NCI-H2107 (cell line): ENCODE measurements at regions not wholly inside any gene's neighbourhood (a gene's known extent, or its start where the extent isn't known, plus 50 kb on each side); places are given as distances from the start of the nearest gene placed in this dataset.
"Not testable (repeated sequence)": the region's sequence is repeated elsewhere in the genome, so short reads cannot be mapped to it uniquely, and the experiment has no call there.

Experiments used
- DNase-seq: peaks from one replicate; lab custom pipeline; 2025; lab: John Stamatoyannopoulos, UW

DNA sequence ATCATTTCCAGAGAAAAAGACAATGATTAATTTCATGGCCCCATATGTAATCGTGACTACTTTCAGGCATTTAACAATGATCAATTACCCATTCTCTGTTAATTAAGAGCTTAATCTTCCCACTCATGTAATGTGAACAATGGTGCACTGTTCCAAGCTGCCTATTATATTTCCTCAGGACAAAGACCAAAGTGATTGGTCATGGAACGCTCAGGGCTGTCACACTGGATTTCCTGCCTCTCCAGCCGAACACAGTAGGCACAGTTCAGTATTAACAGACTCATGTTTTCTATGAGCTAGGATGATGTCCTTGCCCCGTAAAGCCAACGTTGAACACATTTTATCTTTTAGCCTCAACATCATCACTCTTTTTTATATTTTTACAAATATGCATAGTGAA lies 142.7 kb upstream of the FZD8 start:
- no peak for DNase-seq

DNA sequence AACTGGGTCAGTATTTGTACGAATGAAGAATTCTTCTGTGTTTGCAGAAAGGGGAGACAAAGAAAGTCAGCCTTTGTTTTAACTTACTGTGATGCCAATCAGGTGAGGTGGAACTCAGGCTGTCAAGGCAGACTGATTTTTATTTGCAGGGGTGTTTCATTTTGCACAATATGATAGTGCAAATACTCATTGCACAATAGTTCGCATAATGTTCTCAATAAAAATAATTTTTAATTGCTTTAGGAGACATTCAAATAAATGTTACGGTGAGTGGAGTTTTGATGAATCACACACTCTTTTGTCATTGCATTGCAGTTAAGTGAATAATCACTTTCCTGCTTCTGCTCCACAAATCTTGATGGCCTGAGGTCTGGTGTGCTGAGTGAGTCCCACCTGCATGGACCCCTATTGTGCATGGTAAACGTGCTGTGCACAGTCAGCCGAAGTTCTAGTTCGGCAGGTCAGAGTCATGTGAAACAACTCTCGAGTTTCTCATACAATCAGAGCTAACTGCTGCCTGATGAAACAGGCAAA lies 141.3 kb upstream of the FZD8 start:
- no peak for DNase-seq

DNA sequence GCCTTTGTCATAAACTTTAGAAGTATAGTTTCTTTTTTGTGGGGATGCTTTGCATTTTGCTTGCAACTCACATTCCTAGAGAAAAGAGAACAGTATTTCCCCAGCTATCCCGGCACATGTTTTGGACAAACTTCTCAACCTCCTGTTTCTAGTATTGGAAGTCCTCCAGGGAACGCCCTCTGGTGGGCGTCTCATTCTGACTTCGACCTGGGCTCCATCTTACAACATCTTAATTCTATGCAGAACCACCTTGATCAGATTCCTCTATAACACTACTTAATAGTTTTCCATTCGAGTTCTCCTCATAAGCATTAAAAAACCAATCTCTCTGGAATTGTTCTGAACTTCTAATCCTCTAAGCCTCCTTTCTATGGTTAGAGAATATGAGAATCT lies 139.5 kb upstream of the FZD8 start:
- DNase-seq, result no peak

- no peak for DNase-seq
Observed at GRCh38 chr10:35780970-35781642, 139.0 kb upstream of the FZD8 start.

GRCh38 chr10:35778306-35778705 lies 136.2 kb upstream of the FZD8 start:
- no peak for DNase-seq

DNA sequence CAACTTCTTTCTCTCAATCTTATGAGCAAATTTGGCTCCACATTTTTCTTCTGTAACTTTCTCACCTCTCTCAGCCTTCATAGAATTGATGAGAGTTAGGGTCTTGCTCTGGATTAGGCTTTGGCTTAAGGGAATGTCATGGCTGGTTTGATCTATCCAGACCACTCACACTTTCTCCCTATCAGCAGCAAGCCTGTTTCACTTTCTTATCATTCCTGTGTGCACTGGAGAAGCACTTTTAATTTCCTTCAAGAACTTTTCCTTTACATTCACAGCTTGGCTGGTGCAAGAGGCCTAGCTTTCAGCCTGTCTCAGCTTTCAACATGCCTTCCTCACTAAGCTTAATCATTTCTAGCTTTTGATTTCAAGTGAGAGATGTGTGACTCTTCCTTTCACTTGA lies 134.5 kb upstream of the FZD8 start:
- DNase-seq, result not testable (repeated sequence)

DNA sequence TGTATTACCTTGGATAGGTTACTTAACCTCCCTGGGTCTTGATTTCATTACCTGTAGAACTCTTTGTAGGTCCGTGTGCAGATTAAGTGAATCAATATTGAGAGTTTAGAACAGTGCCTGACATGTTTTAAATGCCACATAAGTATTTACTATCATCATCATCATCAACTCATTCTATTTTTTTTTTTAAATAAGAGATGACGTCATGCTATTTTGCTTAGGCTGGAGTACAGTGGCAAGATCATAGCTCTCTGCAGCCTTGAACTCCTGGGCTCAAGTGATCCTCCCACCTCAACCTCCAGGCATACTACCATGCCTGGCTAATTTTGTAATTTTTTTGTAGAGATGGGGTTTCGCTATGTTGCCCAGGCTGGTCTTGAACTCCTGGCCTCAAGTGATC lies 132.0 kb upstream of the FZD8 start:
- no peak for DNase-seq

GRCh38 chr10:35770817-35771355 lies 128.8 kb upstream of the FZD8 start:
- no peak for DNase-seq

DNA sequence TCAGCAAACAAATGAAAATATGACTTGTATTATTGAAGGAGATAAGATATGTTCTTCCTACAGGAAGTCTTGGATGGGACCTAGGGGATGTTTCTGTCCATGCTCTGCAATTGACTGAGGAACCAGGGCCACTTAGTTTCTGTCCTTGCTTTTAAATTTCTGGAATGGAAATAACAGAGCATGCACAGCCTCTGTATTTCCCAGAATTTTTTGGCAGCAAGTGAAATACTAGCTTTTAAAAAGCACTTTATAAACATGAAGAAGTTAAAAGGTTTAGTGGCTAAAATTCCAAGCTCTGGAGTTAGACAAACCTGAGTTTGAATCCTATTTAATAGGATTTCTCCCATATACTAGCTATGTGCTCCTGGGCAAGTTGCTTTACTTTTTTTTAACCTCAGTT lies 127.7 kb upstream of the FZD8 start:
- DNase-seq, result no peak

- DNase-seq, result no peak
Observed at GRCh38 chr10:35768731-35769130, 126.6 kb upstream of the FZD8 start.

- DNase-seq, result no peak
Observed at GRCh38 chr10:35768011-35768410, 125.9 kb upstream of the FZD8 start.

DNA sequence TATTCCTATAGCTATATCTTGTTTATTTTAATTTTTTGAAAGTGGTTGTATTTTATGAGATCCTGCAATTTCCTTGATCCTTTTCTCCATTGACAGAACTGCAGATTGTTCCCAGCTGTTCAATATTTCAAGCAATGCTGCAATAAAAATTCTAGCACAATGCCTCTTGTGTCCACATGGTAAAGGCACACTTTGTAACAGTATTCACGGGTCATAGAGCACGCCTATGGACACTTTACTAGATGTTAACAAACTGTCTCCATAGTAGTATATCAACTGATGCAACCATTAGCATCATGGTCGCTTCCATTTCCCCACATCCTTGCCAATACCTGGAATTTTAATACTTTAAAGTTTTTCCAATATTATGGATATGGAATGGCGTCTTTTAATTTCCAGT lies 123.9 kb upstream of the FZD8 start:
- DNase-seq, result no peak

DNA sequence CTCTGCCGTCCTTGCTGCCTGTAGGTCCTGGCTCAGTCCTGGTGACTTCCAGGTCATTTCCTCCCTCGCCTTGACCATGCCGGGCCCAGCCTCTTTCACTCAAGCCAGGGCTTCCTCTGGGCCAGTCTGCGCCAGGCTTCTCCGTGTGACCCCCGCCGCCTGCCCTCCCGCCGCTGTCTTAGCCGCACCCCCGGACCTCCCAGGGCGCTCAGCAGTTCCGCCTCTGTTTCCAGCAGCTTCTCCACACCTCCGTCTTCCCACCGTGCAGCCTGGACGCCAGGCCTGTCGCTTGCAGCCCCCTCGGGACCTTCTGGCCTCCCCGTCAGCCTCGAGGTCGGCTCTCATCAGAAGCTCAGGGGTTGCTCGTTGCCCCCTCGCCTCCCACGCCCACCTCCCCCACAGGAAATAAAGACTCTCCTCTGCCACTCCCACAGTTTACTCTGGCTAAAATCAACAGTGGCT lies 123.0 kb upstream of the FZD8 start:
- DNase-seq, result no peak

DNA sequence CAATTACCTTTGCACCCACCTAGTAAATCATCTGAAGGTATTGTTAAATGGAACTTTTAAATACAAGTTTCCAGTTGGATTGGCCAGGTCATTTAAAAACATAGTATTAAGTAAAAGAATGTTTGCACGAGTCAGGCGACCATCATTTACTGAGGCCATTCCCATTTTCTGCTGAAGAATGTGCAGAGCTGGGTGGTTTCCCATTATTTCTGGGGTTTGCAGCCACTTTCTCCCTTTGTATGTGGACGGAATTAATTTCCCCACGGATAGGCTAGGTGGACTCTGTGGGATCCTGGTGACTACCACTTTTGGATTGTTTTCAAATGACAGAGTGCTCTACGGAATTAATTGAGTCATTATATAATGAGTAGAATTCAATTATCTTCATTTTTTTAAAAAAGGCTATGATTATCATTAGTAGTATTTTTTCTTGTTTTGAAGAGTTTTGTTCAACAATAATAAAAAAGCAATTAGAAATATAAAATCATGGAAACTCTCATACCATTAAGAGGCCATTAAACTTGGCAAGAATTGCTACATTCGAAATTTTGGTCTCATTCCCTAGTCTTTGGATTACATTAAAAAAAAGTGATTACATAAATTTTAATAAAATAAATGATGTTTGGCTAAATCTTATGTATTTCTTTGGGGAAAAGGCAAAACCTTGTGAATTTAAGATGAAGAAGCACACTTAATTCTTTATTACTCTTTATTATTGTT lies 120.4 kb upstream of the FZD8 start:
- DNase-seq, result no peak

GRCh38 chr10:35758076-35758475 lies 116.0 kb upstream of the FZD8 start:
- DNase-seq, result no peak

GRCh38 chr10:35754519-35754918 lies 112.4 kb upstream of the FZD8 start:
- no peak for DNase-seq

DNA sequence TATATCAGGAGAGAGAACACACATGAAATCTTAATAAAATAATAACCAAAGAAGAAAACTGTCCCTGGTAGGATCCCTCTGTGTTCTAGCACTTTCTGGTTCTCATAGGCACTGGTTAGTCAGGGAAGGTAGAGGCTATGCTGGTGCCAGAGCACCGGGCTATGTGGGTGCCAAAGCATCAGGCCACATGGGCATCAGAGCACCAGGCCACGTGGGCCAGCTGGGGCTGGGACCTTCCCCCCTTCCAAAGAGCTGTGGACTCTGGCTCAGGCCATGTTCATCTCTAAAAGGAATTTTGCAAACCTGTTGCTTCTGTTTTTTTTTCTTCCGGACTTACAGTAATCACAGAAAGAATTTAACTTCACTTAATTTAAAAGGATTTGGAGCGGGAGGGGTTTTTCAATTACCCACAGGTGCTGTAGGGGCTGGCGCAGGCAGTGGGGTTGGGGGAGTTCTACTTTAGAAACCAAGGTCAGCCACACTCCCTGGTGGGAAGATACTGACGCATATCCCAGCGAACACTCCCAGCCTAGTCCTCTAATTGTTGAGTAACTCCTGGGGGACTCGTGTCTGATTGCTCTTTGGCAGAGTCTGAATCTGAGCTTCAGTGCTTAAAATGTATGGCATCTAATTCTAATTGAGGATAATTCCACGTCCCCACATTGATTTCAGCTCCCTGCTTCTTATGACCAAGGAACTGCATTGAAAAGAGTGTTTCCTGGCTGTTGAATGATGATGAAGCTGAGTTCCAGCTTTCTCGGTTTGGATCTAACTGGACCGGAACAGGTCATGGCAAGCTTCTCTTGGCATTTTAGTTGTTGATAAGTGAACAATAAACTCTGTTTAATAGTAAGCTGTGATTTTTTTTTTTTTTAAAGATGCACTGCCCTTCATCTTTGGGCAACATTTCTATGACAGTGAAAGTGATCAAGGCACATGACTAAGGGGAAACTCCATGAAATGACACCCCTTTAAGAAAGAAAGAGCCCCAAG lies 110.7 kb upstream of the FZD8 start:
- no peak for DNase-seq

- no peak for DNase-seq
Observed at GRCh38 chr10:35751347-35751746, 109.3 kb upstream of the FZD8 start.

- DNase-seq, result no peak
Observed at GRCh38 chr10:35749230-35749629, 107.1 kb upstream of the FZD8 start.

- no peak for DNase-seq
Observed at GRCh38 chr10:35745617-35746403, 103.7 kb upstream of the FZD8 start.

DNA sequence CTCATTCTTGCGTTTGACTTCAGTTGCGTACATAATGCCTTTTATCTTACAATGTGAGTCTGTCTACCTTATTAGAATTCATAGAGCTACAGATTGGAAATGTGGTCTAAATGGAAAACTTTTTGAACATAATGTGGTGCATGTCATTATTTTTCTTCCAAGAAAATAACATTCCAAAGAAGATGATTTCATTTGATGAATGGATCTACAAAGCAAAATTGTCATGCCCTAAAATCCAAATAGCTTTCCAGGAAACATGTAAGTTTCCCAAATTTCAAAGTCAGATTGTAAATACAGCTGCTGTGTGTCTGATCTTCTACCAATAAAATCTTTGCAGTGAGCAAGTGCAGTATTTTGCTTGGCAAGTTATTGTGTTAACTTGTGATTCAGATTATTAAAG lies 101.8 kb upstream of the FZD8 start:
- DNase-seq, result no peak
